Ishikawa (cell line): ENCODE measurements at regions not wholly inside any gene's neighbourhood (a gene's known extent, or its start where the extent isn't known, plus 50 kb on each side); places are given as distances from the start of the nearest gene placed in this dataset.

ENCODE experiments used
- CEBPB ChIP-seq: IDR thresholded peaks from 2 replicates; pipeline ENCODE4 v1.6.1; 2012
- CREB1 ChIP-seq: IDR thresholded peaks from 2 replicates; pipeline ENCODE4 v1.6.1; 2012; ENCODE audit warnings: low read depth
- EGR1 ChIP-seq: IDR thresholded peaks from 2 replicates; pipeline ENCODE4 v1.6.1; 2012
- EP300 ChIP-seq: IDR thresholded peaks from 2 replicates; pipeline ENCODE4 v1.6.1; 2012; ENCODE audit warnings: borderline replicate concordance
- FOXM1 ChIP-seq: IDR thresholded peaks from 2 replicates; pipeline ENCODE4 v1.6.1; 2012; ENCODE audit warnings: low read depth, borderline replicate concordance
- MAX ChIP-seq: IDR thresholded peaks from 2 replicates; pipeline ENCODE4 v1.6.1; 2012
- NFIC ChIP-seq: IDR thresholded peaks from 2 replicates; pipeline ENCODE4 v1.6.1; 2012
- RAD21 ChIP-seq: IDR thresholded peaks from 2 replicates; pipeline ENCODE4 v1.6.1; 2012; ENCODE audit warnings: low read depth
- REST ChIP-seq: IDR thresholded peaks from 2 replicates; pipeline ENCODE4 v1.6.1; 2012; ENCODE audit warnings: low read depth, mild to moderate bottlenecking
- TAF1 ChIP-seq: IDR thresholded peaks from 2 replicates; pipeline ENCODE4 v1.6.1; 2012; ENCODE audit warnings: low read depth, mild to moderate bottlenecking
- TCF12 ChIP-seq: IDR thresholded peaks from 2 replicates; pipeline ENCODE4 v1.6.1; 2012; ENCODE audit warnings: low read depth
- TEAD4 ChIP-seq: IDR thresholded peaks from 2 replicates; pipeline ENCODE4 v1.6.1; 2012
- USF1 ChIP-seq: IDR thresholded peaks from 2 replicates; pipeline ENCODE4 v1.6.1; 2012
- YY1 ChIP-seq: IDR thresholded peaks from 2 replicates; pipeline ENCODE4 v1.6.1; 2012; ENCODE audit warnings: low read depth
- ZBTB7A ChIP-seq: IDR thresholded peaks from 2 replicates; pipeline ENCODE4 v1.6.1; 2012; ENCODE audit warnings: low read depth

GRCh38 chr7:35998481-35998880 is 154.6 kb upstream of the EEPD1 start:
- TF ChIP-seq USF1 (no peak), TAF1 (no peak), CEBPB (no peak), FOXM1 (no peak), YY1 (no peak), TEAD4 (no peak), ZBTB7A (no peak), CREB1 (no peak), MAX (no peak), RAD21 (no peak), EP300 (no peak), TCF12 (no peak), NFIC (no peak), REST (no peak), EGR1 (no peak)

GRCh38 chr7:36001546-36001945 is 151.5 kb upstream of the EEPD1 start:
- TF ChIP-seq EP300 = no peak
- TF ChIP-seq FOXM1 = no peak
- no peak for TF ChIP-seq CREB1
- TF ChIP-seq USF1 = no peak
- TF ChIP-seq NFIC = no peak
- no peak for TF ChIP-seq REST
- no peak for TF ChIP-seq ZBTB7A
- TF ChIP-seq EGR1 = no peak
- no peak for TF ChIP-seq YY1
- TF ChIP-seq RAD21 = no peak
- no peak for TF ChIP-seq TEAD4
- TF ChIP-seq TCF12 = no peak
- TF ChIP-seq TAF1 = no peak

- no peak for TF ChIP-seq REST
- TF ChIP-seq EGR1 = no peak
- TF ChIP-seq YY1 = no peak
- no peak for TF ChIP-seq MAX
- TF ChIP-seq NFIC = no peak
- TF ChIP-seq RAD21 = no peak
- no peak for TF ChIP-seq USF1
- TF ChIP-seq ZBTB7A = no peak
- no peak for TF ChIP-seq CEBPB
- no peak for TF ChIP-seq EP300
- TF ChIP-seq TEAD4 = no peak
- no peak for TF ChIP-seq TAF1
- no peak for TF ChIP-seq CREB1
- no peak for TF ChIP-seq FOXM1
- TF ChIP-seq TCF12 = no peak
Observed at GRCh38 chr7:36002900-36003299, 150.2 kb upstream of the EEPD1 start.

GRCh38 chr7:36003343-36003742 is 149.7 kb upstream of the EEPD1 start:
- TF ChIP-seq RAD21 = no peak
- no peak for TF ChIP-seq TAF1
- no peak for TF ChIP-seq MAX
- TF ChIP-seq FOXM1 = no peak
- no peak for TF ChIP-seq ZBTB7A
- TF ChIP-seq NFIC = no peak
- TF ChIP-seq REST = no peak
